Lung microvascular endothelial cell (primary cell): ENCODE measurements at regions not wholly inside any gene's neighbourhood (a gene's known extent, or its start where the extent isn't known, plus 50 kb on each side); places are given as distances from the start of the nearest gene placed in this dataset.
"Not testable (repeated sequence)": the region's sequence is repeated elsewhere in the genome, so short reads cannot be mapped to it uniquely, and the experiment has no call there.

ENCODE experiments used
- DNase-seq, 2 donors: peaks; one replicate each; pipeline versions ENCODE4 v3.0.0 to v3.0.0-alpha.2; 2010; ENCODE audit warnings: low read depth in 2 of 2

DNA sequence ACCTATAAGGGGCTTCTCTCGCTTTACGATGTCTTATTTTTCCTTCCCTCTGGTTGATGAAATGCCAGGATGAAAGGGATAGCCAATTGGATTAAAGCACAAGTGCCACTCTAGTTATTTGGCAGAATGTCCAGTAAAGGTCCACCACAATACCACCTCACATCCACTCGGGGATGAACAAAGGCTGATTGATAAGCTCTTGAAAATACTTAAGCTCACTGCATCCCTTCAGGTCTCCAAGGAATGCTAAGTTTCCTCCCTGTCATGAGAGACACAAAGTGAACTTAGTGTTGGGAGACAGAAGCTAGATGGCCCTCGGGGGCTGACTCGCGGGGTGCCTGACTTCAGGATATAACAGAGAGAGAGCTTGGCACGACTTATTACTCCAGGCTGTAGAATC lies 185.9 kb upstream of the ZNF644 start:
- not testable (repeated sequence) for DNase-seq

DNA sequence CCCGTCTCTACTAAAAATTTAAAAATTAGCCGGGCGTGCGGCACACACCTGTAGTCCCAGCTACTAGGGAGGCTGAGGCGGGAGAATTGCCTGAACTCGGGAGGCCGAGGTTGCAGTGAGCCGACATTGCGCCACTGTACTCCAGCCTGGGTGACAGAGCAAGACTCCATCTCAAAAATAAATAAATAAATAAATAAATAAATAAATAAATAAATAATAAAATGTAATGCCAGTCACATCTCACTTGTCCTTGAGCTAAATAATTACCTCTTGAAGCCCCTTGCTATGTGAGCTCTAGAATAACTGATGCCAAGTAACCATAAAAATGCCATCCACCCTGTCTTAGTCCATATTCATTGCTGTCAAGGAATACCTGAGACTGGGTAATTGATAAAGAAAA lies 182.3 kb upstream of the ZNF644 start:
- DNase-seq = not testable (repeated sequence)

DNA sequence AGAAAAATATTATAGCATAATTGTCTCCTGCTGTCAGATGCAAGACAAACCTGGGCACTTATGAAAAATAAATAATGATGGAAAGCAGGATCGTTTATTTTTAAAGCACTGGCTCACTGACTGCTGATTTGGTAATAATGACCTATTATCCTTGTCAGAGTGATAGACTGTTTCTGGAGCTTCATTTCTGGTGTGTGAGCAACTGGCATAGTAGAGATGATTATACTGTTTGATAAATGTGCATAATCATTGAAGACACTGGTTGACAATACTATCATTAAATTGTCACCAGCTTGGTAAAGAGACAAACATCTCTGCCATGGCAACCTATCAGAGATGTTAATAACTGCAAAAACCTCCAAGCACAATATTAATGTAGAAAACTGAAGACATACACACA lies 179.9 kb upstream of the ZNF644 start:
- DNase-seq = no peak

DNA sequence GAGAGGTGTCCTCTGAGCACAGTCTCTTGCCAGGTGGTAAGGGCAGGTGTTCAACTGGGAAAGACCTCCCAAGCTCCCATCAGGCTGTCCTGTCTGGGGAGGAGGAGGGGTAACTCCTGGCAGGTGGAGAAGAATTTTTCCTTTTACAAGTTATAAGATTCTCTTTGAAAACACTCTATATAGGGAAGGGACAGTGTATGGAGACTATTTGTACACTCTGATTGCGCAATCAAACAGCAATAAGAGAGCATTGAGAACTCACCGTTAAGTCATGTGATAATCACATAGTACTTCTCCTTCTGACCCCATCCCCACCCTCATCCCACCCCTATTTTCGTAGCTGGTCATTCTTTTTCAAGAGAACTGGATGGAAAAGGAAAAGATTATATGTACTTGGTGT lies 179.3 kb upstream of the ZNF644 start:
- no peak for DNase-seq

DNA sequence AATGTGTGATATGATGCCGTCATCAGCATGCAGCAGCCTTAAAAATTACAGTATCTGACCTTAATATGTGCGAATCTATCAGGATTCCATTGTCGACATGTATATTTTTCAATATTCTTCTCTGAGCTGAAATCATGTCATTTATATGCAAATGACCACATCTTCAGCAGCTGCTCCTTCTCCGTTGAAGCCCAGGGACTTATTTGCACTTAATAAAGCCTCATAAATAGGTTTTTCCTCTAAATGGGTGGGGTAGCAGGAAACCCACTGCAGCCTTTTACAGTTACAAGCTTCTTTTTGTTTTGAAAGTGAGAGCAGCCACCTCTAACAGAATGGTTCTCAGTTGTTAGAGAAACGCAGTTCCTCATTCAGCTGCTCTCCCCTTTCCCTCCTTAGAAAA lies 178.8 kb upstream of the ZNF644 start:
- no peak for DNase-seq

DNA sequence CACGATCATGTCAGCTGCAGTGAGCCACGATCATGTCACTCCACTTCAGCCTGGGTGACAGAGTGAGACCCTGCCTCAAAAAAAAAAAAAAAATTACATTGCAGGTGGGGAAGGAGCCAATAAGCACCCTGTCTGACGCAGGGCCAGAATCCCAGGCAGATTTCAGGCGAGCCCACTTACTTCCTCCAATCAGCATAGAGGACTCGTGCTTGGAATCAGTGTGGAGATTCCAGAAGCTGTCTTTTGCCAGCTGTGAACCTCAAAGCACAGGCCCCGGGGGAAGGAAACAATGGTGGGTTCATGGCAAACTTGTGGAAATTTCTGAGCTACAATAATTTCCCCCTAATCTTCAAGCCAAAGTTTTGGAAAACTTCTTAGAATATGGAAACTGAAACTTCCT lies 178.2 kb upstream of the ZNF644 start:
- no peak for DNase-seq

DNA sequence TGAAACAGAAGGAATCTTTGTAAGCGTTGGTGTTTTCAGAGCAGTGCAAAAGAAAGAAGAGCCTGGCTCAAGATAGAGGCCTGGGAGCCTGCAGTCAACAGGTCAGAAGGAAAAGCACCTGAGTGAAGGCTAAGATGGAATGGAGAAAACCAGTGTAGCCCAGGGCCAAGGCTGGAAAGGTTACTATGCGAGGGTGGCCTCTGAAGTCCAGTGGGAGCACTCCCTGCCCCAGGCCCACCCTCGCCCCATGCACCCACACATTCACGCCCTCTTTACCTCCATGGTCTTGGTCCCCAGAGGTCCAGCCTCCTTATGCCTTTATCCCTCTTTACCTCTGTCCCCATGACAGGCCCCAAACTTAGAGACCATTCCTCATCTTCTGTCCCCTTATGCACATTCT lies 169.2 kb upstream of the ZNF644 start:
- DNase-seq = no peak

DNA sequence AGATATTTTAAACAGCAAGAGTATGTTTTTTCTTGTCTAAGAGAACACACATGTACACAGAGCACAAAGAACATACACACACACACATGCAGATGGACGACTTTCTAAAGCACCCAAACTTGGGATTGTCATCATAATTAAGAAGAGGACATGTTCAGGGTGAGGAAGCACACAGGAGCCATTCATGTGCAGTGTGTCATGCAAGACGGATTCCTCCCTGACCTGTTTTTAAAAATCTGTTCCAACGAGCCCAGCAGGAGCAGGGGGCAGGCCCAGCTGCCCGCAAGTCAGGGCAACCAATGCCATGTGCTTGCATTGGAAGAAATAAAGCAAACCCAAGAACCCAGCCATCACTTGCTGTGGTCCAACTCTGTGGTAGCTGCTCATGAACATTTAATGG lies 167.3 kb upstream of the ZNF644 start:
- no peak for DNase-seq

DNA sequence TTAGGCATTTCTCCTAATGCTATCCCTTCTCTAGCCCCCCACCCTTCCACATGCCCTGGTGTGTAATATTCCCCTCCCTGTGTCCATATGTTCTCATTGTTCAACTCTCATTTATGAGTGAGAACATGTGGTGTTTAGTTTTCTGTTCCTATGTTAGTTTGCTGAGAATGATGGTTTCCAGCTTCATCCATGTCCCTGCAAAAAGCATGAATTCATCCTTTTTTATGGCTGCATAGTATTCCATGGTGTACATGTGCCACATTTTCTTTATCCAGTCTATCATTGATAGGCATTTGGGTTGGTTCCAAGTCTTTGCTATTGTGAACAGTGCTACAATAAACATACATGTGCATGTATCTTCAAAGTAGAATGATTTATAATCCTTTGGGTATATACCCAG lies 161.0 kb upstream of the ZNF644 start:
- DNase-seq = not testable (repeated sequence)

DNA sequence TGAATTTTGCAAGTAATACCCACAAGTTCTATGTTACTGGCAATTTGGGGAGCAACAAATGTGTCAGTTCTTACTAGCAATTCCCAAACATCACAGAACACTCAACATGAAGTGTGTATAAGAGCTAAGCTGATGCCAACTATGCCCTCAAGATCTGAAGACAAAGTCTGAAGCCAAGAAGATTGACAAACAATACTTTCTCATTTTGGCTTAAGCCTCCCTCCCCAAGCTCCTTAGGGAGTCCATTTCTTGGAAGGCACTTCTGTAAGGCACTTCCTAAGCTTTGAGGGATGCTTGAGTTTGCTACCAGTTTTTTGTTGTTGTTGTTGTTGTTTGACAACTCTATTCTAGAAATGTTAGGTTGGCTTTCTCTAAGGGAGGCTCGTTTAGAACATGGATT lies 154.4 kb upstream of the ZNF644 start:
- no peak for DNase-seq

DNA sequence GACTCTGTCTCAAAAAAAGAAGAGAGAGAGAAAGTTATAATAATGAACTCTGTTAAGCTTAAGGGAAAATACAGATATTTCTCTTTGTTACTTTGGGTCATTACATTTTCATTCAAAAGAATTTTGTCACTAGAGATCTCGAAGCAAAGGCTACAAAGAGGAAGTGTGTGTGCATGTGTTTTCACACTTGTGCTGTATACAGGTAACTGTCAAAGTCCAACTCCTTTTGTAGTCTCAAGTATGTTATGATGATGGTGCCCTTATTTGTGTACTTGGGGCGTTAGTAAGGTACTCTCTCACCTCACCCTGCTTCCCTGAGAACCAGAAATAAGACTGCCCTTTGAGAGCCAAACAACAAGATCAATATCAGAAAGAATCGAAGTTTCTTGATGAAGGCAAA lies 152.9 kb upstream of the ZNF644 start:
- no peak for DNase-seq

DNA sequence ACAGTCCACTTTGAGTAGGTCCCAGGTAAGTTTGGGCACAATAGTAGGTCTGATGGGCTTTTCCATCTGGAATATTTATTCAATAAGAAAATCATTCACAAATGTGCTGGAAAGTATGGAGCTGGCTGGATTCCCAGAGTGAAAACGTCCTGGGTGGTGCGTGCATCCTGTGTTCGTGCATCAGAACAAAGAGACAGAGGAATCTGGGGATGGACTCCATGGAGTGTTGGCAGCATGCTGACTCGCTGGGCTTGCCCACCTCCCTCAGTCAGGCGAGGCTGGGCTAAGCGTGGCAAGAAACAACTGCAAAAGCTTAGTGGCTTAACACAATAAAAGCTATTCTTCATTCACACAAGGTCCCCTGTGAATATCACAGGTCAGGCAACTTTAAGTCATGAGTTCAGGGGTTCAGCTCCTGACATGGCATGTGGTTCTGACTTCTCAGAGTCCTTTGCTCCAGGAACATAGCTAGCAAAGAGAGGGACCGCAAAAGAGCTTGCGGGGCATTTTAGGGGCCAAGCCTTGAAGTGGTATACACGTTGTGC lies 151.6 kb upstream of the ZNF644 start:
- no peak for DNase-seq

DNA sequence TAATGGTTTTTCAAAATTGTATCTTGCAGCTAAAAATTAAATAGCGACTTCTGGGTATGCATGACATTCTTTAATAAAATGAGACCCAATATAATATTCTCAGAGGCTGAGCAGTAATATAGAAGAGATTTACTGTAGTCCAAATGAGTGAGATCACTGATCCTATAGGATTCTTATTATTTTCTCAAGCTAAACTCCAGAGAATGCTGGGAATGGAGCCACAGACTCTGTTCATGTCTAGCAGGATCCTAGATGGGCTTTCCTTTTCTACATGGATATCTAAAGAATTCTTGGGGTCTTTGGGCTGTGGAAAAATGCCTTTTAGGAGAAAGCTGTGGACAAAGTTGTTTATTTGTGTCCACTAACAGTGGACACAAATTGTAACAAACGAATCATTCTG lies 150.7 kb upstream of the ZNF644 start:
- DNase-seq = no peak

DNA sequence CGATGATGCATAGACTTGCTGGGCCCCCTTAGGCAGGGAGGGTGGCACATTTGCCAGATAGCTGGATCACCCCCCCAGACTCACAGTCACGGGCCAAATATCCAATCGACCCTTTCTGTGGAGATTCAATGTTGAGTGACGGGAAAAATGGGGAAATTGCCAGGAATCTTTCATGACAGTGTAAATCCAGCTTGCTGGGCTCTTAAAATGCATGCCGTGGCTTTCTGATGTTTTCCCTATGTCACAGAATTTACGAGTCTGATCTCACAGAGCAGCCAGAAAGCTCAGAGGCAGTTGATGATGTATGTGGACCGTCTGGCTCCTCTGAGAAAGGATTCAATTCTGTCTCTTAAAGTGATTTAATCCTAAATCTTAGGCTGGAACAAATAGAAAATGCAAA lies 150.1 kb upstream of the ZNF644 start:
- no peak for DNase-seq

DNA sequence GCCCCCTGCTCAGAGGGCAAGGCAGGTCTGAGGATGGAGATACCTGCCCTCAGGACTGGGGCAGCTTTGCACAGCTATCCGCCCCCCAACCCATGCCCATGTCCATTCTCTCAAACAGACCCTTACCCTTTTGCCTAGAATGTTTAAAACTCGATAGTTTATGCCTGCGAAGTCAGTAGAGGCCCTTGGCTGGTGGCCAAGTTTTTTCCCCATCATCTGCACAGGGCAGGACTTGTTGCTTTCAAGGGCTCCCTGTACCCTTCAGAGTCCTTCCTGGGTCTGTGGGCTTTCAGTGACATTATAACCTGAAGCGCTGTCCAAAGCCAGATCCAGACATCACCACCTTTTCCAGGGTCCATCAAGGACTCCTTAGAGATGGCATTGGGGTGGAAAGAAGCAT lies 148.7 kb upstream of the ZNF644 start:
- DNase-seq = no peak

DNA sequence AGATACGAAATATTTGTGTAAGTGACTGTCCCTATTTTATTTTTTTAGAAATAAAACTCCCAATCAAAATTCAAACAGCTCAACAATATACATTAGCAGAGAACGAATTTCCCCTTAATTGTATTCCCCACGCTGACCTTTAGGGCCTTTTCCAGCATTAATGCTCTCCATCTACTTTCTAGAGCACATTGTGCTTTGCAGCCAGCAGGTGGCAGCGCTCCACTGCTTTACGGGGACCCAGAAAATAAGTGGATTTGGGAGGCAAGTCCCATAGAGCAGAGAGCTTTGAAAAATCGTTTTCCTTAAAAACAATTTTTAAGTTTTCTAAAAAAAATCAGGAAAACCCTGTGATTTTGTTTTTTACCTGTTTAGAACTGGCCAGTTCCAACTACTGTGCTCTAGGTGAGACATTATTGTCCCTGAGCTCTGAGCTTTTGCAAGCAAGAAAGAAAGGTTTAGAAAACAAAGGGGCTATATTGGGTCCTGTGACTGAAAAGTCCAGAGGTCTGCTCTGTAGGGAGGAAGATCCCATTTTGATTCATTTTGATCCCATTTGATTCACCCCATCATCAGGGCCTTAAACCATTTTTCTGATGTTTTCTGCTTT lies 144.4 kb upstream of the ZNF644 start:
- DNase-seq = peak; percentile 68 to 73

DNA sequence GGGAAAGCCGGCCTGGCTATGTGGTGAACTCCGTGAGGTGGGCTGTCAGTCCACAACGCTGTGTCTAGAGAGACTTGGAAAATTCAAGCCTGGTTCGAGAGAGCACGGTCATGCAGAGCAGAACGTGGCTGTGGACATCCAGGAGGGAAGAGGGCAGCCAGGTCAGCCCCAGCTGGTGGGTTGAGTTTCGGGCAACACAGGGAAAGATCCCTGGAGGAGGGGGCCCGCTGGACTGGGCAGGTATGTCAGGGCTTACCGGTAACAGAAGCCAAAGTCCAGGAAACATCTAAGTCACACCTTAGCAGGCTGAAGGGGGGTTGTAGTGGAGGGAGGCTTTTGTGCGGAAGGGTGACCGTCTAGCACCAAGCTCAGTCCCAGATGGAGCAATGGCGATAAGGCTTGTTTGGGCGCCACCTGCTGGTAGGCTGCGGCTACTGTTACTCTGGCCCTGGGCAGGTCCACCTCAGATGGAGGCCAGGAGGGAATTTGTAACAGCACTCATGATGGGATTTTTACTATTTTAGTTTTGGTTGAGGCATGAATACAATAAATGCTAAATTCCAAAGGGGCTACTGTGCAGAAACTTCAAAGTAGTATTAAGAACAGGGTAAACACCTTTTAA lies 143.3 kb upstream of the ZNF644 start:
- DNase-seq = peak; percentile 67 to 74

DNA sequence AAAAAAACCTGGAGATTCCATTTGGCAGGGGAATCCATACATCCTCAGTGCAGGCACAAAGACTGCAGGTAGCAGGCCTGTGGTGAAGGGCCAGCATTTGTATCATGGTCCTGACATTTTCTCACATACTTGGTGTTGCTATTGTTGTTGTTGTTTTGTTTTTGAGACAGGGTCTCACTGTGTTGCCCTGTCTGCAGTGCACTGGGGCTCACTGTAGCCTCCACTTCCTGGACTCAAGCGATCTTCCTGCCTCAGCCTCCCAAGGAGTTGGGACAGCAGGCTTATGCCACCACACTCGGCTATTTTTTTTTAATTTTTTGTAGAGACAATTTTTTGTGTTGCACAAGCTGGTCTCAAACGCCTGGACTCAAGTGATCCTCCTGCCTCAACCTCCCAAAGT lies 140.8 kb upstream of the ZNF644 start:
- DNase-seq = no peak

DNA sequence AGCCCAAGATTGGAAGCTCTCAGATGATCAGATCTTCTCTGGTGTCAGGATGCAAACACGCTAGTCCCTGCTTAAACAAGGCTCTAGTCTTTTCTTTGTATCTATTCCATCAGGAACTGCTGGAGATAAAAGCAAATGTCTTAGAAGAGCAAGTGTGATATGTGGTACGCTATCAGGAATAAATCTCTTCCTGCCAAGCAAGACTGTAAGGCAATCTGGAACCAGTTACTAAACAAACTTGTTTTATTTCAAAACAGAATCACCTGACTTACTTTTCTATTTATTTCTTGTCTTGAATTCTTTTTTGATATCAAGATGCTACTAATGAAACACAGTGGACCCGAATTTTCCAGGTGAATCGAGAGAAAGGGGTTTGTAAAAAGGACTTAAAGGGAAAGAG lies 139.9 kb upstream of the ZNF644 start:
- no peak for DNase-seq

DNA sequence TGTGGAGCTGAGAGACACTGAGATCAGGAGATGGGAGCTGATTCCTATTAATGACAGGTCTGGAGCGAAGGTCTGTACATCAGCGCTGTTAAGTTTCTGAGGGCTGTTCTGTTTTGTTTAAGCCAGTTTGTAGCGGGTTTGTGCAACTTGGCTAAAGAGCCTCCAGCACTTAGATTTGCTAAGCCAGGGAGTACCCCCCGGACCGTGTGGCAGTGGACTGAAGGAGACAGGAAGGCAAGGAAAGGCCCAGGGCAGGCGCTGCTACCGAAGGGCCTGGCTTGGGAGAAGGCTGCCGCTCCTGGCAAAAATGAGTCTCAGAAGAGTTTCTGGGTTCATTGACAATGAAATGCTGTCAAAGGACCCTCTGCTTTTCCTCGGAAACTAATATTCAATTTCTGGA lies 139.3 kb upstream of the ZNF644 start:
- DNase-seq = no peak

DNA sequence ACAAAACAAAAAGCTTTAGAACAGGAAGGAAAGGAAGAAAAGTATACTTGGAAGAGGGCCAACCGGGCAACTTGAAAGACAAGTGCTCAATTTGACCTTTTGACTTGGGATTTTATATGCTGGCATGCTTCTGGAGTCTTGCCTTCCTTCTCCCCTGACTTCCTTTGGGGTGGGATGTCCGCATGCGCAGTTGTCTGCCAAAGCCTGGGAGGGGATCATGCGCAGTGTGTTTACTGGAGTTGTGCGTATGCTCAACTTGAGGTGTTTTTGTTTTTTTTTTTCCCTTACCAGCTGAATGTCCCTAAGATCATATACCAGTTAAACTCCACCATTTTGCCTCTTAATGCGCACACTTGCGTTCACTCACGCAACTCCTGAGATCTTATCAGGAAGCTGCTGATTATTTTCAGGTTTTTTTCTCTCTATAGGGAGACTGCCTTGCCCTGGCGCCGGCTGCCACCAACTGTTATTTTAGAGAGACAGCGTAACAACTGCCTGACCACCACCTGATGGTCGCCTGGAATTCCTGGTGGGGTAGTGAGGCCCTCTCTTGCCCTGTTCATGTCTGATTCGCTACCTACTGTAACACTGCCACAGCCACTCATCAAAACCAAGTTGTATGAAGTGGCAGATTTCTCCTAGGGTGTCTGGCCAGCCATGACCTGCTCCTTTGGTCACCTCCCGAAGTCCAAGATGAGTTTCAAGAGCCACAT lies 138.7 kb upstream of the ZNF644 start:
- no peak for DNase-seq

DNA sequence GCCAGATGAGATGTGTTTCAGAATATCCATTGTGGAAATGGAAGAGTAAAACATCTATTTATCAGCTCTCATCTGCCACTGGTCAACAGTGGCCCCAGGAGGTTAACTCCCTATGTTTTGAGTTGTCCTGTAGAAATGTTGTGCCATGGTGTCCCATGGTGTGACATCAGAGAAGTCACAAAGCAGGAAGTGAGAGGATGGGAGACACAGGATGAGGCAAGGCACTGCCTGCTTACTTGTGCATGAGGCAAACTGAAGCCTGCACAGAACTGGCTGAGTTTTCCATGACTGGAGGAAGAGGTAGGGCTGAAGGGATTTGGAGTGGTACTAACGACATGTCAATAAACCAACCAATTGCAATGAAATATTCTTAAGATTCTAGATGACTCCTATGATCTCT lies 131.5 kb upstream of the ZNF644 start:
- no peak for DNase-seq

DNA sequence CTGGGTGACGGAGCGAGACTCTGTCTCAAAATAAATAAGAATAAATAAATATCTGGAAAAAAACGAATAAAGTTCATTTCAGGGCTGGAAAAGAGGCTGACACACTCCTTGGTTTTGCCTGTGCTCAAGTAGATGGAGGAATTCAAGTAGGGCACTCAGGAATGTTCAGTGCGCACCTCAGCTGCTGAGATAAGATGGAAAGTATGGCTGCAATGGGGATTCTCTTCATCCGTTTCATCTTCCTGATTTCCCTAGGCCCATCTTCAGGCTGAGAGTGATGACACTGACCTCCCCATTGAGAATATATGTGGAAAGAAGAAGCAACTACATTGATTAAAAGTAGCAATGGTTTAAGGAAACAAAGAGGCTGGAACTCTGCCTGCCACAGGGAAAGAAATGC lies 130.5 kb upstream of the ZNF644 start:
- DNase-seq = no peak
